HAP-1 (cell line): ENCODE measurements at regions not wholly inside any gene's neighbourhood (a gene's known extent, or its start where the extent isn't known, plus 50 kb on each side); places are given as distances from the start of the nearest gene placed in this dataset.
"Not testable (repeated sequence)": the region's sequence is repeated elsewhere in the genome, so short reads cannot be mapped to it uniquely, and the experiment has no call there.

Experiments
- DNase-seq, 2 experiments: peaks; one replicate each; pipeline ENCODE4 v3.0.0-alpha.2; 2016 to 2020; ENCODE audit warnings: low spot score in 2 of 2
- H3K27me3 ChIP-seq: fragments of 250-450 bp; sonication (Bioruptor Pico); 2 replicates; pipeline ENCODE4 v1.5.1; 2020; ENCODE audit warnings: low read depth, mild to moderate bottlenecking, moderate library complexity
- H3K36me3 ChIP-seq: fragments of 250-450 bp; sonication (Bioruptor Pico); replicated peaks from 2 replicates; pipeline ENCODE4 v1.5.1; 2020; ENCODE audit warnings: mild to moderate bottlenecking
- H3K4me1 ChIP-seq: fragments of 250-450 bp; sonication (Bioruptor Pico); 2 replicates; pipeline ENCODE4 v1.5.1; 2020; ENCODE audit warnings: mild to moderate bottlenecking
- H3K4me3 ChIP-seq: fragments of 250-450 bp; sonication (Bioruptor Pico); 2 replicates; pipeline ENCODE4 v1.5.1; 2020; ENCODE audit warnings: mild to moderate bottlenecking, moderate library complexity
- H3K9me3 ChIP-seq: fragments of 250-450 bp; sonication (Bioruptor Pico); 2 replicates; pipeline ENCODE4 v1.5.1; 2020; ENCODE audit warnings: mild to moderate bottlenecking, moderate library complexity
- in situ Hi-C: fragments of 300-500 bp; cut with MboI; formaldehyde crosslinking; loops from 3 replicates; pipeline ENCODE4 v1.14.3; 2020; ENCODE audit warnings: low sequenced_read_pairs, inconsistent platforms, mixed read lengths

- Histone ChIP-seq H3K4me1 (no peaks in the 10 kb centered on the region), H3K4me3 (no peak overlapping the region), H3K36me3 (no peaks in the 10 kb centered on the region), H3K9me3 (no peaks in the 10 kb centered on the region), H3K27me3 (no peaks in the 10 kb centered on the region)
- in situ Hi-C loops = no loop called here
- DNase-seq = no peak
Observed at GRCh38 chr2:118588850-118589249, 258.6 kb downstream of the EN1 start.

- in situ Hi-C loops = no loop called here
- H3K9me3 ChIP-seq = no peaks in the 10 kb centered on the region
- no peaks in the 10 kb centered on the region for H3K4me1 ChIP-seq
- H3K4me3 ChIP-seq = no peak overlapping the region
- no peak for DNase-seq
- H3K27me3 ChIP-seq = no peaks in the 10 kb centered on the region
- H3K36me3 ChIP-seq = no peaks in the 10 kb centered on the region
Observed at GRCh38 chr2:118586312-118586711, 261.1 kb downstream of the EN1 start.

DNA sequence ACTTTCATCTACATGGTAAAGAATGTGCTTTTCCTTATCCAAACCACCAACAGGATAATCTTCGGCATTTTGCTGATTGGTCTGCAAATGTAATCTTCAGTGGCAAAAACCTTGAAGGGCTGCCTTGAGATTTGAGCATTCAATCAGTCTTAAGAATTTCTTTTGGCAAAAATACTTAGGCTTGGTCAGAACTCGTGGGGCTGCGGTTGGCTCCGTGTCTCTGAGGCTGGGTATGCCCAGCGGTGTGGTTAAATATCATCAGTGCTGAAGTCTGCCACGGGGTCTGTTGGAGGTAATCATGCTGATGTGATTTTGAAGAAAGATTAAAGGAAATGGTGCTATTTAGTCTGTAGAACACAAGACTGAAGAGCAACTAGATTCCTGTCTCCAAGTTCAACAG, 262.6 kb downstream of the EN1 start:
- H3K36me3 ChIP-seq = no peaks in the 10 kb centered on the region
- no peaks in the 10 kb centered on the region for H3K27me3 ChIP-seq
- H3K9me3 ChIP-seq = no peaks in the 10 kb centered on the region
- no peak overlapping the region for H3K4me3 ChIP-seq
- no peaks in the 10 kb centered on the region for H3K4me1 ChIP-seq
- in situ Hi-C loops = no loop called here
- no peak for DNase-seq

- in situ Hi-C loops = no loop called here
- Histone ChIP-seq H3K27me3 (no peaks in the 10 kb centered on the region), H3K36me3 (no peaks in the 10 kb centered on the region), H3K4me1 (no peaks in the 10 kb centered on the region), H3K9me3 (no peaks in the 10 kb centered on the region), H3K4me3 (no peak overlapping the region)
- DNase-seq = no peak
Observed at GRCh38 chr2:118584062-118584749, 263.2 kb downstream of the EN1 start.

GRCh38 chr2:118582058-118582457, 265.4 kb downstream of the EN1 start:
- Histone ChIP-seq H3K4me3 (no peak overlapping the region), H3K4me1 (no peaks in the 10 kb centered on the region), H3K9me3 (no peaks in the 10 kb centered on the region), H3K36me3 (no peaks in the 10 kb centered on the region), H3K27me3 (no peaks in the 10 kb centered on the region)
- in situ Hi-C loops = no loop called here
- DNase-seq = no peak

GRCh38 chr2:118580651-118581050, 266.8 kb downstream of the EN1 start:
- in situ Hi-C loops = no loop called here

DNA sequence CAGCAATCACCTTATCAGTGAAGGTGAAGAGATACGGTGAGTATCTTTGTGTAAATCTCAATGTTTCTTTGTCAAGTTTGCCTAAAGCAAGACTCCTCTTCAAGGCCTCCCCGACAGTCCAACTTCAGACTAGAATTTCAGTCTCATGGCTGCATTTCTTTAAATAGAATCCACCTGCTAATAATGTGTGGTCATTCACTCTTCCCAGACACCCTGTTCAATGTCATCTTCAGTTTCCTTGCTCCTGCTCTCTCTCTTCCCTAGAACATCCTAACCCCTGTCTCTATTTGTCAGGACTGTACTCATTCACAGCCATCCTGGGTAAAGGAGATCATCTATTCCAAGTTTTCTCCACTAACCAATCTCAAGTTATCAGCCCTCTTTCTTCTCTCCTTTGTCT, 267.3 kb downstream of the EN1 start:
- H3K36me3 ChIP-seq = no peaks in the 10 kb centered on the region
- H3K27me3 ChIP-seq = no peaks in the 10 kb centered on the region
- DNase-seq = no peak
- in situ Hi-C loops = no loop called here
- H3K9me3 ChIP-seq = no peaks in the 10 kb centered on the region
- H3K4me3 ChIP-seq = no peak overlapping the region
- H3K4me1 ChIP-seq = no peaks in the 10 kb centered on the region

More at GRCh38 chr2:118580651-118581050, 266.8 kb downstream of the EN1 start:
- DNase-seq = no peak
- Histone ChIP-seq H3K4me1 (no peaks in the 10 kb centered on the region), H3K9me3 (no peaks in the 10 kb centered on the region), H3K36me3 (no peaks in the 10 kb centered on the region), H3K4me3 (no peak overlapping the region), H3K27me3 (no peaks in the 10 kb centered on the region)

DNA sequence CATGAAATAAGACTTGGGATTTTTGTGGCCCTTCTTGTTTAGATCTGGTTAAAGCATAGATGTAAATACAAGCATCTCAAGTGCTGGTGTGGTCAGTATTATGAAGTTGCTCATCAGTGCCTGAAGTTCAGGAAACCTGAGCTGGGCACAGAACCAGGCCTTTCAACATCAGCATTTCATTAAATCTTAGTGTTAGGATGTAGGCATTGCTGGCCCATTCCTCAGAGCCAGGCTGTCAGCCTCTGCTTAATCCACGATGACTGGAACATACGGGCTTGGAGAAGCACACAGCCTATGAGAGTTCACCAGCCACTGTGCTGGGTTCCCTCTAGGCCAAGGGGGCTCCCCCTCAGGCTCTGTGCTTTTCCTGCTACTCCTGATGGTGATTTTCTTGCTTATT, 270.2 kb downstream of the EN1 start:
- no peak for DNase-seq
- in situ Hi-C loops = no loop called here
- no peaks in the 10 kb centered on the region for H3K27me3 ChIP-seq
- H3K4me3 ChIP-seq = no peak overlapping the region
- no peaks in the 10 kb centered on the region for H3K4me1 ChIP-seq
- no peaks in the 10 kb centered on the region for H3K36me3 ChIP-seq
- no peaks in the 10 kb centered on the region for H3K9me3 ChIP-seq

GRCh38 chr2:118576109-118576855, 271.2 kb downstream of the EN1 start:
- H3K27me3 ChIP-seq = no peaks in the 10 kb centered on the region
- H3K9me3 ChIP-seq = no peaks in the 10 kb centered on the region
- no peak for DNase-seq
- in situ Hi-C loops = no loop called here
- no peak overlapping the region for H3K4me3 ChIP-seq
- no peaks in the 10 kb centered on the region for H3K4me1 ChIP-seq
- H3K36me3 ChIP-seq = no peaks in the 10 kb centered on the region

- H3K4me1 ChIP-seq, H3K9me3 ChIP-seq, in situ Hi-C loops, H3K27me3 ChIP-seq, H3K36me3 ChIP-seq, H3K4me3 ChIP-seq, DNase-seq: not testable (repeated sequence)
Observed at GRCh38 chr2:118572380-118572779, 275.1 kb downstream of the EN1 start.

- H3K36me3 ChIP-seq = no peaks in the 10 kb centered on the region
- no peaks in the 10 kb centered on the region for H3K9me3 ChIP-seq
- no peak overlapping the region for H3K4me3 ChIP-seq
- no peaks in the 10 kb centered on the region for H3K4me1 ChIP-seq
- H3K27me3 ChIP-seq = no peaks in the 10 kb centered on the region; the same call in 1 of the 2 replicates
- in situ Hi-C loops = no loop called here
- no peak for DNase-seq
Observed at GRCh38 chr2:118569876-118570535, 277.4 kb downstream of the EN1 start.

DNA sequence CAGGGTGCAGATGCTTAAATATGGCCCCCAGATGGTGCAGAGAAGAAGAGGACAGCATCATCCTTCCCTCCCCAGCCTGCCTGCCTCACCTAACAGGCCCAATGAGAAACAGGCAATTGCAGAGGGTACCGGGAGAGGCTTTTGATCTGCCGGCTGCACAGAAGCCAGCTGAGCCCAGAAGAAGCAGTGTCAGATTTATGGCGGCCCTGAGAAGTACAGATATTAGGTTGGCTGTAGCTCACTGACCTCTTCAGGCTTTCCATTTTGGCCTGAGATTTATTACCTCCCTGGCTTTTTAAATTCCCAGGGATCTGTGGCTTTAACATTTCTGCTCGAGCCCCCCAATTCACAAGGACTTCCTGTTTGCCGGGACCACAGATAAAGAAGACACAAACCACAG, 278.7 kb downstream of the EN1 start:
- Histone ChIP-seq H3K4me1 (no peaks in the 10 kb centered on the region), H3K4me3 (no peak overlapping the region), H3K36me3 (no peaks in the 10 kb centered on the region), H3K27me3 (no peaks in the 10 kb centered on the region; the same call in 1 of the 2 replicates), H3K9me3 (no peaks in the 10 kb centered on the region)
- in situ Hi-C loops = no loop called here
- no peak for DNase-seq

GRCh38 chr2:118565786-118566540, 281.5 kb downstream of the EN1 start:
- no peaks in the 10 kb centered on the region; the same call in 1 of the 2 replicates for H3K27me3 ChIP-seq
- H3K9me3 ChIP-seq = no peaks in the 10 kb centered on the region
- H3K4me3 ChIP-seq = no peak overlapping the region
- in situ Hi-C loops = no loop called here
- H3K36me3 ChIP-seq = no peaks in the 10 kb centered on the region
- DNase-seq = no peak
- no peaks in the 10 kb centered on the region for H3K4me1 ChIP-seq
